Kidney (tissue), 13 donors: ENCODE measurements at regions not wholly inside any gene's neighbourhood (a gene's known extent, or its start where the extent isn't known, plus 50 kb on each side); places are given as distances from the start of the nearest gene placed in this dataset.
A peak's percentile ranks its signal among the peaks of the same experiment; 100 is the strongest.

Source experiments
- DNase-seq, 5 donors: peaks; one replicate each; pipeline ENCODE4 v3.0.0-alpha.2; 2013 to 2020
- FAIRE-seq: peaks from 2 replicates; lab custom pipeline; 2012; peaks lifted over from hg19 to GRCh38; lab: Jason Lieb, UNC
- H3K27ac ChIP-seq, 2 donors: one replicate each; pipeline ENCODE4 v1.7.0; 2013; ENCODE audit warnings: low read depth in 2 of 2, low read length in 2 of 2, inconsistent platforms in 1 of 2
- H3K27me3 ChIP-seq: one replicate; pipeline ENCODE4 v1.7.1; 2013; ENCODE audit warnings: low read length, inconsistent platforms; ENCODE audit not compliant: control insufficient read depth, insufficient read depth
- H3K36me3 ChIP-seq, 3 donors: one replicate each; pipeline versions ENCODE4 v1.7.0 to v1.7.1; 2013; ENCODE audit warnings: low read length in 3 of 3, control low read depth in 1 of 3, inconsistent platforms in 1 of 3; ENCODE audit not compliant: insufficient read depth in 3 of 3, control insufficient read depth in 2 of 3
- H3K4me1 ChIP-seq, 3 donors: one replicate each; pipeline versions ENCODE4 v1.7.0 to v1.7.1; 2013; ENCODE audit warnings: low read length in 3 of 3, inconsistent platforms in 1 of 3, low read depth in 1 of 3; ENCODE audit not compliant: control insufficient read depth in 2 of 3, insufficient read depth in 2 of 3
- H3K4me3 ChIP-seq, 3 donors: one replicate each; pipeline versions ENCODE4 v1.7.0 to v1.8.1; 2013; ENCODE audit warnings: low read length in 3 of 3, control low read depth in 1 of 3, inconsistent platforms in 1 of 3
- H3K9ac ChIP-seq, 3 donors: one replicate each; pipeline versions ENCODE4 v1.7.0 to v1.7.1; 2013; ENCODE audit warnings: low read length in 3 of 3, control low read depth in 1 of 3, inconsistent platforms in 1 of 3
- H3K9me3 ChIP-seq, 3 donors: one replicate each; pipeline versions ENCODE4 v1.7.0 to v1.7.1; 2013; ENCODE audit warnings: low read length in 3 of 3, control low read depth in 1 of 3, inconsistent platforms in 1 of 3; ENCODE audit not compliant: control insufficient read depth in 2 of 3, insufficient read depth in 1 of 3
- intact Hi-C: fragments of 100-400 bp; cut with DNase I; formaldehyde crosslinking; loops from one replicate; pipeline ENCODE4 v1.11.1; 2022
- TF ChIP-seq, protein P1 (sequence below): IDR thresholded peaks from 3 replicates; pipeline ENCODE4 v1.5.1; 2012; ENCODE audit warnings: mild to moderate bottlenecking, moderate library complexity, borderline replicate concordance; ENCODE audit not compliant: insufficient read depth; ENCODE audit errors: extremely low read depth
- donor health status: control.
- donor health status: control.
- donor health status: control.
- donor health status: control.
- donor health status: control.
- donor health status: DM: yes; HTN: yes; CAD: no.
- donor health status: Normal renal cell carcinoma (clear cell type).

DNA sequence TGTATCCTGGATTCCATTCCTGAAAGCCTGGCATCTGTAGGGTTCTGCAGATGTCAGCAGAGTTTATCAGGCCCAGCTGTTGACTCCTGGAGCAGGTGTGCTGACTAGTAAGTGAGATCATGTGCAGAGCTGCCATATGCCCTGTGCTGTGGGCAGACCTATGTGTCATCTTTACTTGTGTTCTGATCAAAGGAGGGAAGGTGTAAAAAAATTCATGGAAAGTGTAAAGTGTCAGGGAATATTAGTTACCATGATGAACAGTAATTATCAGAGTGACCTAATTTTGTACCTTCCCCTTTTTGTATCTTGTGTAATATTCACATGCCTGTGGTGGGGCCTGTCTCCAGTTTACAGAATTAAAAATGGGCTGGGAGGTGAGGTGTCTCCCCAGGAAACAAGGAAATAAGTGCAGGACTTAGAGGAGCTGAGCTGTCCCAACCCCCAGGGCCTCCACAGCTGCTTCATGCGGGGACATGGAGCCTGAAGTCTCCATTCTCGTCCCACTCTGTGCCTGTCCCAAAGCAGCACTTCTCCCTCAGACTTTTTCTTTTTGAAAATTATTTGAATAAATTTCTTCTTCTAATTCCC is 148.2 kb upstream of the GGTLC1 start:
- no peak for DNase-seq
- FAIRE-seq: no peak
- H3K27ac ChIP-seq: no peak overlapping the region
- H3K36me3 ChIP-seq: no peaks in the 10 kb centered on the region
- H3K9ac ChIP-seq: no peak overlapping the region
- intact Hi-C loops: no loop called here
- H3K27me3 ChIP-seq: no peaks in the 10 kb centered on the region
- H3K4me1 ChIP-seq: peaks cover 0 to 10% (median 3%) of the 10 kb centered on the region in 3 donors
- H3K9me3 ChIP-seq: peaks cover 0 to 5% (median 0%) of the 10 kb centered on the region in 3 donors
- no peak overlapping the region for H3K4me3 ChIP-seq
- TF ChIP-seq, protein P1, sequence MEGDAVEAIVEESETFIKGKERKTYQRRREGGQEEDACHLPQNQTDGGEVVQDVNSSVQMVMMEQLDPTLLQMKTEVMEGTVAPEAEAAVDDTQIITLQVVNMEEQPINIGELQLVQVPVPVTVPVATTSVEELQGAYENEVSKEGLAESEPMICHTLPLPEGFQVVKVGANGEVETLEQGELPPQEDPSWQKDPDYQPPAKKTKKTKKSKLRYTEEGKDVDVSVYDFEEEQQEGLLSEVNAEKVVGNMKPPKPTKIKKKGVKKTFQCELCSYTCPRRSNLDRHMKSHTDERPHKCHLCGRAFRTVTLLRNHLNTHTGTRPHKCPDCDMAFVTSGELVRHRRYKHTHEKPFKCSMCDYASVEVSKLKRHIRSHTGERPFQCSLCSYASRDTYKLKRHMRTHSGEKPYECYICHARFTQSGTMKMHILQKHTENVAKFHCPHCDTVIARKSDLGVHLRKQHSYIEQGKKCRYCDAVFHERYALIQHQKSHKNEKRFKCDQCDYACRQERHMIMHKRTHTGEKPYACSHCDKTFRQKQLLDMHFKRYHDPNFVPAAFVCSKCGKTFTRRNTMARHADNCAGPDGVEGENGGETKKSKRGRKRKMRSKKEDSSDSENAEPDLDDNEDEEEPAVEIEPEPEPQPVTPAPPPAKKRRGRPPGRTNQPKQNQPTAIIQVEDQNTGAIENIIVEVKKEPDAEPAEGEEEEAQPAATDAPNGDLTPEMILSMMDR: no peak

GRCh38 chr20:24135781-24136180 is 147.2 kb upstream of the GGTLC1 start:
- Histone ChIP-seq H3K27me3 (no peaks in the 10 kb centered on the region), H3K27ac (no peak overlapping the region), H3K4me3 (no peak overlapping the region), H3K9me3 (no peaks in the 10 kb centered on the region), H3K9ac (no peak overlapping the region), H3K36me3 (no peaks in the 10 kb centered on the region), H3K4me1 (peaks cover 0 to 17% (median 3%) of the 10 kb centered on the region in 3 donors)
- intact Hi-C loops: no loop called here
- TF ChIP-seq, protein P1: no peak
- no peak for FAIRE-seq
- DNase-seq: no peak

DNA sequence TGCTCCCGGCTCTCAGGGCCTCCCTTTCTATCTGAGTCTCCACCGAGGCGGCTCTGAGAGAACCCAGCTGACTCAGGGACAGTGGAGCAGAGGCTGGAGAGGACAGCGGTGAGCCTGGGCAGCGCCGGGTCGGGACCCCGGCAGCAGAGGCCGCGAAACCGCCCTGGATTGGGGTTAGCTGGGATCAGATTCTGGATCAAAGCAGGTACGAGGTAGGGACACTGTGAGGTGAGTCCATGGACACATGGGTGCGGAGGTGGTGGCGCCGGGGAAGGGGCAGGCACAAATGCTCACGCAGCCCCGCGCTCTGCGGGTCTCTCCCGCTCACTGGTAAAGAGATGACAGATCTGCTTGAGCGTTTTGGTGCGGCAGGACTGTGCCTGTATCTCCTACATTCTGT is 146.4 kb upstream of the GGTLC1 start:
- FAIRE-seq: no peak
- no peaks in the 10 kb centered on the region for H3K27me3 ChIP-seq
- intact Hi-C loops: no loop called here
- H3K4me1 ChIP-seq: peaks cover 0 to 17% (median 3%) of the 10 kb centered on the region in 3 donors
- H3K9ac ChIP-seq: no peak overlapping the region
- H3K27ac ChIP-seq: no peak overlapping the region
- no peaks in the 10 kb centered on the region for H3K36me3 ChIP-seq
- H3K4me3 ChIP-seq: no peak overlapping the region
- TF ChIP-seq, protein P1: no peak
- no peak for DNase-seq
- H3K9me3 ChIP-seq: no peaks in the 10 kb centered on the region

GRCh38 chr20:24134284-24134683 is 145.7 kb upstream of the GGTLC1 start:
- intact Hi-C loops: no loop called here
- no peak for DNase-seq
- Histone ChIP-seq H3K36me3 (no peaks in the 10 kb centered on the region), H3K27ac (no peak overlapping the region), H3K9ac (peak overlapping the region in 1 of 3 donors; percentile 24), H3K4me3 (no peak overlapping the region), H3K9me3 (no peaks in the 10 kb centered on the region), H3K4me1 (peaks cover 0 to 17% (median 3%) of the 10 kb centered on the region in 3 donors), H3K27me3 (no peaks in the 10 kb centered on the region)
- TF ChIP-seq, protein P1: no peak
- FAIRE-seq: no peak
